Smooth muscle cell (in vitro differentiated cells): ENCODE measurements at regions not wholly inside any gene's neighbourhood (a gene's known extent, or its start where the extent isn't known, plus 50 kb on each side); places are given as distances from the start of the nearest gene placed in this dataset.

Experiments used
- DNase-seq: peaks from one replicate; lab custom pipeline; 2025; ENCODE audit not compliant: unreplicated experiment; lab: John Stamatoyannopoulos, UW
- H2AFZ ChIP-seq: fragments of 200-600 bp; sonication (generic); 2 replicates; pipeline ENCODE4 v1.6.0; 2016; ENCODE audit warnings: antibody characterized with exemption, low read depth, mild to moderate bottlenecking
- H3F3A ChIP-seq: fragments of 200-600 bp; sonication (generic); 2 replicates; pipeline ENCODE4 v1.6.0; 2017; ENCODE audit warnings: antibody characterized with exemption, low read depth
- H3K27ac ChIP-seq: fragments of 200-600 bp; sonication (generic); 2 replicates; pipeline ENCODE4 v1.5.1; 2016; ENCODE audit warnings: low read depth, mild to moderate bottlenecking
- H3K27me3 ChIP-seq: fragments of 200-600 bp; sonication (generic); 2 replicates; pipeline ENCODE4 v1.6.1; 2016; ENCODE audit warnings: low read depth, mild to moderate bottlenecking
- H3K36me3 ChIP-seq: fragments of 200-600 bp; sonication (generic); 2 replicates; pipeline ENCODE4 v1.5.1; 2016; ENCODE audit warnings: low read depth
- H3K4me1 ChIP-seq: fragments of 200-600 bp; sonication (generic); 2 replicates; pipeline ENCODE4 v1.5.1; 2016; ENCODE audit warnings: low read depth
- H3K4me2 ChIP-seq: fragments of 200-600 bp; sonication (generic); 2 replicates; pipeline ENCODE4 v1.6.0; 2016; ENCODE audit warnings: mild to moderate bottlenecking
- H3K4me3 ChIP-seq: fragments of 200-600 bp; sonication (generic); 2 replicates; pipeline ENCODE4 v1.5.1; 2016; ENCODE audit warnings: mild to moderate bottlenecking
- H3K79me2 ChIP-seq: fragments of 200-600 bp; sonication (generic); 2 replicates; pipeline ENCODE4 v1.6.0; 2016; ENCODE audit warnings: low read depth, mild to moderate bottlenecking
- H3K9ac ChIP-seq: fragments of 200-600 bp; sonication (generic); 2 replicates; pipeline ENCODE4 v1.6.0; 2016; ENCODE audit warnings: low read depth
- H3K9me3 ChIP-seq: fragments of 200-600 bp; sonication (generic); replicated peaks from 2 replicates; pipeline ENCODE4 v1.5.1; 2016; ENCODE audit warnings: low read depth
- H4K20me1 ChIP-seq: fragments of 200-600 bp; sonication (generic); 2 replicates; pipeline ENCODE4 v1.6.0; 2016; ENCODE audit warnings: low read depth
- WGBS: methylation state at CpG from one replicate; pipeline ENCODE4 v1.1.7; 2016; ENCODE audit warnings: low lambda C conversion rate; 5-methylcytosine and 5-hydroxymethylcytosine counted together
- TF ChIP-seq, protein P1 (sequence below): fragments of 200-600 bp; sonication (generic); IDR thresholded peaks from 2 replicates; pipeline ENCODE4 v1.5.1; 2017; ENCODE audit warnings: borderline replicate concordance, mild to moderate bottlenecking, antibody characterized with exemption; ENCODE audit not compliant: insufficient read depth, poor library complexity, severe bottlenecking

- H3K4me1 ChIP-seq, result peaks cover 25% of the 10 kb centered on the region
- H3K9ac ChIP-seq, result no peak overlapping the region
- peaks cover 5% of the 10 kb centered on the region for H3K36me3 ChIP-seq
- H3K9me3 ChIP-seq, result no peaks in the 10 kb centered on the region
- no peak overlapping the region for H2AFZ ChIP-seq
- peaks cover 28% of the 10 kb centered on the region for H3F3A ChIP-seq
- 90% methylated on average over 6 of the region's 6 CpGs for WGBS
- H3K4me3 ChIP-seq, result no peak overlapping the region
- DNase-seq, result no peak
- H3K27ac ChIP-seq, result peak overlapping the region; percentile 93
- TF ChIP-seq, protein P1, sequence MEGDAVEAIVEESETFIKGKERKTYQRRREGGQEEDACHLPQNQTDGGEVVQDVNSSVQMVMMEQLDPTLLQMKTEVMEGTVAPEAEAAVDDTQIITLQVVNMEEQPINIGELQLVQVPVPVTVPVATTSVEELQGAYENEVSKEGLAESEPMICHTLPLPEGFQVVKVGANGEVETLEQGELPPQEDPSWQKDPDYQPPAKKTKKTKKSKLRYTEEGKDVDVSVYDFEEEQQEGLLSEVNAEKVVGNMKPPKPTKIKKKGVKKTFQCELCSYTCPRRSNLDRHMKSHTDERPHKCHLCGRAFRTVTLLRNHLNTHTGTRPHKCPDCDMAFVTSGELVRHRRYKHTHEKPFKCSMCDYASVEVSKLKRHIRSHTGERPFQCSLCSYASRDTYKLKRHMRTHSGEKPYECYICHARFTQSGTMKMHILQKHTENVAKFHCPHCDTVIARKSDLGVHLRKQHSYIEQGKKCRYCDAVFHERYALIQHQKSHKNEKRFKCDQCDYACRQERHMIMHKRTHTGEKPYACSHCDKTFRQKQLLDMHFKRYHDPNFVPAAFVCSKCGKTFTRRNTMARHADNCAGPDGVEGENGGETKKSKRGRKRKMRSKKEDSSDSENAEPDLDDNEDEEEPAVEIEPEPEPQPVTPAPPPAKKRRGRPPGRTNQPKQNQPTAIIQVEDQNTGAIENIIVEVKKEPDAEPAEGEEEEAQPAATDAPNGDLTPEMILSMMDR, result no peak
- H3K4me2 ChIP-seq, result no peak overlapping the region
- H3K79me2 ChIP-seq, result peaks cover 13% of the 10 kb centered on the region
- H4K20me1 ChIP-seq, result peaks cover 5% of the 10 kb centered on the region
- no peaks in the 10 kb centered on the region for H3K27me3 ChIP-seq
These were observed 149.9 kb upstream of the KLF14 start for GRCh38 chr7:130883928-130884327.

GRCh38 chr7:130884437-130885417, 150.7 kb upstream of the KLF14 start:
- no peaks in the 10 kb centered on the region for H3K27me3 ChIP-seq
- H3F3A ChIP-seq, result peaks cover 28% of the 10 kb centered on the region
- peak overlapping the region; percentile 93 for H3K27ac ChIP-seq
- H3K9ac ChIP-seq, result no peak overlapping the region
- H3K79me2 ChIP-seq, result peaks cover 18% of the 10 kb centered on the region
- no peaks in the 10 kb centered on the region for H3K9me3 ChIP-seq
- H3K4me1 ChIP-seq, result peaks cover 25% of the 10 kb centered on the region
- 71% methylated on average over 21 of the region's 21 CpGs for WGBS
- H3K4me3 ChIP-seq, result no peak overlapping the region
- peak overlapping the region; percentile 70 for H3K4me2 ChIP-seq
- TF ChIP-seq, protein P1, result no peak
- no peak overlapping the region for H2AFZ ChIP-seq
- DNase-seq, result no peak
- H3K36me3 ChIP-seq, result no peaks in the 10 kb centered on the region
- H4K20me1 ChIP-seq, result no peaks in the 10 kb centered on the region

GRCh38 chr7:130886438-130887135, 152.6 kb upstream of the KLF14 start:
- WGBS, result 63% methylated on average over 10 of the region's 10 CpGs

More at GRCh38 chr7:130886438-130887135, 152.6 kb upstream of the KLF14 start:
- Histone ChIP-seq H3K79me2 (peaks cover 32% of the 10 kb centered on the region), H3K4me2 (peak overlapping the region; percentile 70), H3K9ac (peak overlapping the region; percentile 69), H2AFZ (no peak overlapping the region), H3F3A (peaks cover 36% of the 10 kb centered on the region), H3K4me1 (peaks cover 28% of the 10 kb centered on the region), H3K27me3 (no peaks in the 10 kb centered on the region), H3K4me3 (no peak overlapping the region), H3K36me3 (no peaks in the 10 kb centered on the region), H4K20me1 (no peaks in the 10 kb centered on the region), H3K9me3 (no peaks in the 10 kb centered on the region), H3K27ac (peak overlapping the region; percentile 93)
- DNase-seq, result no peak
- TF ChIP-seq, protein P1, result no peak
